GM15510 (cell line): ENCODE measurements at regions not wholly inside any gene's neighbourhood (a gene's known extent, or its start where the extent isn't known, plus 50 kb on each side); places are given as distances from the start of the nearest gene placed in this dataset.
A peak's percentile ranks its signal among the peaks of the same experiment; 100 is the strongest.

Experiments
- POLR2A ChIP-seq: IDR thresholded peaks from 3 replicates; pipeline ENCODE4 v1.6.1; 2011; ENCODE audit warnings: borderline replicate concordance; ENCODE audit not compliant: insufficient read length; ENCODE audit errors: extremely low read depth

DNA sequence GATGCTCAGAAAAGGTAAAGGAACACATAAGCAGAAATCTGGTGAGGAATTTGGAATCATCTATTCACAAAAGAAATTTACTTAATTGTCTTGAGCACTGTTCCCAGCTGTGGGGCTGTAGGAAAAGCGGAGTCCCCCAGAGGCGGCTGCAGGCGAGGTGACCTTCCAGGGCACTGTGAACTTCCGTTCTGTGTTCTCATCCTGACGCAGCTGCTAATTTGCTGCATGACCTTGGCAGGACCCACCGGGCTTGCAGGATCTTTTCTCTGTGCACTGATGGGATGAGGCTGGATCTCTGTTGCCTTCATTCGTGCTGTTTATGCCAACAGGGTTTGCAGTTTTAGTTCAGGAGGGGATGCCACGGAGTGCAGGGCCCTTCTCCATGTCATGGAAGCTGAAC is 301.9 kb upstream of the MYT1L start:
- no peak for TF ChIP-seq POLR2A

DNA sequence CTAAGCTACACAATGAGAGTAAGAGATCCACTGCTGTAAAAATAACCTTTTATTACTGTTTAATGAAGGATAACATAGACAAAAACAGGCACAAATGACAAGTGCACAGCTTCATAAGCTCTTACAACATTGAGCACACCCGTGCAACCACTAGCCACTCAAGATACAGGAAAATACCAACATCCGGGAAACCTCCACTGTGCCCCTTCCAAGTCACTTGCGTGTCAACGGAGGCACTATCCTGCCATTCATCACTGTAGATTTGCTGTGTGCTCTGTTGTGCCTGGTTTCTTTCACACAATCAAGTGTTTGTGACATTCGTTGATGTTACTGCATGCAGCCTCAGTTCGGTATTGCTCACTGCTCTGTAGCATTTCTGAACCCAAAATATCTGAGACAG is 292.9 kb upstream of the MYT1L start:
- no peak for TF ChIP-seq POLR2A

DNA sequence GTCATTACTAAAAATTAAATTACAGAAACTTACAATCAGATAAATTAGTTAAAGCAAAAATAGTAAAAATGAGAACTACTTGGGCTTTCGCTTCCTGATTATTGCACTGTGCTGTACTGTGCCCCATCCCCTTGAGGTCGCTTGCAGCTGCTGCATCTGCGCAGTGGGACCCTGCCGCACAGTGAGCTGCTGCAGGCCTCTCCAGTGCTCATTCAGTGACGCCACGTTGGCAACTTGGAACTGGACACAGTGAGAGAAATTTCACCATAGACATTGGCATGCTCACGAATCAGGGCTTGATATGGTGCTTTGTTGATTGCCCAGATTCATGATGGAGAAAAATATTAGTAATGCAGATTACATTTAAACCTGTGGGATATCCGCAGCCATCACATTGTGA is 290.8 kb upstream of the MYT1L start:
- no peak for TF ChIP-seq POLR2A

DNA sequence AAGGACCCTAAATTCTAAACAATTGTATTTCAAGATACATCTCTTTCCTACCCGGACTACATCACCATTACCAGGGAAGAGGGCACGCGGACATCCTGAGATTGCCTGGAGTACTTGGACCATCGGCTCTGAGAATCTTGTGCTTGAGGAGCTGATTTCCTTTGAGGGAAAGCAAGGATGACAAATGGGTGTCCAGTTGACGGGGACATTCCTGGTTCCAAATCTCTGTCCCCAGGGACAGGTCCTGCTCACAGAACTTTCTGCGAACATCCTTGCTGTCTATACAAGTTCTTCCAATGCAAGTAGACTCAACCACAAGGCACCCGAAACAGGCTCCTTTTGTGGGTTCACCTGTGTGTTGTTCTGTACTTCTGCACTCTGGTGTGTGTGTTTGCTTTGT is 289.5 kb upstream of the MYT1L start:
- no peak for TF ChIP-seq POLR2A

DNA sequence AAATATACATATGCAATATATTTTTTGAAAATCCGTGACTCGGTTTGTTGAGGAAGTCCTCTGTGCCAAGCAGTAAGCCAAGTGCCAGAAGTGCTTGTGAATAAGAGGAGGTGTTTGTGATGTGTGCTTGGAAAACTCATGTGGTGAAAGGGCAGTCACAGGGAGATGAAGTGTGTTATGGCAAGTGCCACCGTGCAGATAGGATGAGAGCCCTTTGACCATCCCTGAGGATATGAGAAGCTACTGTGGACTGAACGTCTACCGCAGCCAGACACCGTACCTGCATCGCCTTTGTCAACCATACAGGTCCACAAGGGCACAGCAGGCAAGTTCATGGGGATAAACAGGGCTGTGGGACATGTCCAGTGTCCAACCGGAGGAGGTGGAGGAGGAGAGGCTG is 288.9 kb upstream of the MYT1L start:
- TF ChIP-seq POLR2A = no peak

DNA sequence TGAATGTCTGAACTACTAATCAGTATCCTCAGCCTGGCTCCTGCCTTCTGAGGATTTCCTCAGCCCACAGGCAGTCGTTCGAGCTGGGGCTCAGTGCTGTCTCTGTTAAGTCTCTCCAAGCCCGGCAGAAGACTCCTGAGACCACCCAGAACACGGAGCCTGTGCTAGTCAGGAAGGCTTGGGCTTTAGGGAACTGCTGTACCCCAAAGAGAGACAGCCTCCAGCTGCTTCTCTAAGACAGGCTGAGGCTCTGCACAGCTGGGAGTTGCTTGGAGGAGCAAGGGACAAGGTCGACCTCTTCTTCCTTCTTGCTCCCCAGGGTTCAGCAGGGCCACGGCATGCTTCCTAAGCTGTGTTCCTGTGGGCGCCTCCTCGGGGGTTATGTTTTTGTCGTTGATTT is 283.4 kb upstream of the MYT1L start:
- TF ChIP-seq POLR2A = no peak

DNA sequence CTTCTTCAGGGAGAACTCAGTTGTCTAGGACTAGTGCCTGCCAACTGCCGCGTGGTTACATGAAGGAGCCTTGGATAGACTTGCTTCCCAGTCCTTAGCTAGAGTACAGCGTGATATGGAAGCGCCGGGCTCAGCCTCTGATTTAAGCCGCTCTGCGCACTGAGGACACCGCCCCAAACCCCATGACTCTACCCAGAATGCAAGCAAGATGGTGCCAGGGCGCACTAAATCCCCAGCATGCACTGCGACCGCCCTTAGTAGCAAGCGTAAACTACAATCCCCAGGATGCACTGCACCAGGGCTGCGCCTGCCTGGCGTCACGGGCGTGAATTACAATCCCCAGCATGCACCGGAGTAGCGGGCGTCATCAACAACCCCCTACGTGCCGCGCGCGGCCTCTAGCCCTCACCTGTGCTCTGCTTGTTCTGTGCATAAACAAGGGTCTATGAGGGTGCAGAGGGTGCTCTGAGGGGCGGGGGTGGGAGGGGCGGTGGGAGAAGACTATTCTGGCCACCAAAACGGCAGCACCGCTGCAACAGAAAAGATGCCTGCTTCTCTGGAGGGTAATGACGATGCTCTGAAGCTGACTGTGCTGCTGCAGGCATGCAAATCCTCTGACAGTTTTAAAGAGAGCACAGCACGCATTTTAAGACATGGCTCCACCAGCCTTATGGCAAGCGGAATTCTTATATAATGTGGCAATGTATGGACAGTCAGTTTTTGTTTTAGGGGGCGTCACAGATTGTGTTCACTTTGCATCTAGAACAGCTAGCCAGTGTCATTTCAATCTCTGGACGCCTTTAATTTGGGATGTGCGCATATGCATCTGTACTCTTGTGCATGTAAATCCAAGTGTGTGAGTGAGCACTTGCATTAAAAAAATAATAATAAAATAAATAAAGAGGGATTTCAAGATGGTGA is 282.5 kb upstream of the MYT1L start:
- TF ChIP-seq POLR2A = peak; percentile 42

DNA sequence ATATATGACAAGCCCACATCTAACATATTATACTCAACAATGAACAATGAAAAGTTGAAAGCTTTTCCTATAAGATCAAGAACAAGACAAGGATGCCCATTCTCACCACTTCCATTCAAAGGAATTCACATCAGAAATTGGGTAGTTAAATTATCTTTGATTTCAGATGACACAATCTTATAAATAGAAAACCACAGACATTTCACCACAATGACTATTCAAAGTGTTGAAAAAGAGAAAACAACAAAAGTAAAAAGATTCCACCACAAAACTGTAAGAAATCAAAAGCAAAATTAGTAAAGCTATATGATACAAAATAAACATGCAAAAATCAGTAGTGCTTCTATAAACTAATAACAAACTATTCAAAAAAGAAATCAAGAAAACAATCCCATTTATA is 279.7 kb upstream of the MYT1L start:
- TF ChIP-seq POLR2A = no peak

DNA sequence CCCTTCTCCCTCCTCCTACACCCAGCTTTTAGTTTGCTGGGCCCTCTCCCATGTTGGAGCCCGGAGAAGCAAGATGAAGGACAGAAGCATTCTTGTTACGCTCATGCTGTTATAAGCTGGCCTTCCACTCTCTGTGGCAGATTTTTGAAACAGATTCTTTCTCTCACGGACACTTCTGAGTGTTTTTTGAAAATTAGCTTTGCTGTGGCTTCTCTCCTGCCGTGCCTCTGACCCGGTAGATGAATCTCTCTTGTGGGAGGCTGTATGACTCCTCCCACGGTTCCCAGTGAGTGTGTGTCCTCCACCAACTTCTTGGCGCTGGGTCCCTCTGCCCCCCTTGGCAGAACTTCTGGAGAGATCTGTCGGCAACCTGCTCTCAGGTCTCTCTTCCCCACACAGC is 269.3 kb upstream of the MYT1L start:
- no peak for TF ChIP-seq POLR2A

DNA sequence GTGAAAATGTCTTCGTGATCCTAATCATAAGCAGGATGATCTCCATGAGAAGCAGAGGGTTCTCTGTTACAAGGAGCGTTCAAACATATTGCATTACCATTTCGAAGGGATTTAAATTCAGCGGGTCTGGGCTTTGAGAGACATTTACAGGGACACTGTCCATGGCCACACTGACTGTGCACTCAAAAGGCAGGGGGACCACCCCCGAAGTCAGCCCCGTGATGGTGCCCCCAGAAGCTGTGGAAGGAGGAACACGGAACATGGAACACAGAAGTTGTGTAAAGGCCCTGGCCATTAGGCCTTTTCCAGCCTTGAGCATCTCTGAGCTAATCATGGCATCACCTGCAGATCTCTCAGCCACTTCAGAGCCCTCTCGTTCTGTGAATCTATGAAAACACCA is 268.4 kb upstream of the MYT1L start:
- TF ChIP-seq POLR2A = no peak

DNA sequence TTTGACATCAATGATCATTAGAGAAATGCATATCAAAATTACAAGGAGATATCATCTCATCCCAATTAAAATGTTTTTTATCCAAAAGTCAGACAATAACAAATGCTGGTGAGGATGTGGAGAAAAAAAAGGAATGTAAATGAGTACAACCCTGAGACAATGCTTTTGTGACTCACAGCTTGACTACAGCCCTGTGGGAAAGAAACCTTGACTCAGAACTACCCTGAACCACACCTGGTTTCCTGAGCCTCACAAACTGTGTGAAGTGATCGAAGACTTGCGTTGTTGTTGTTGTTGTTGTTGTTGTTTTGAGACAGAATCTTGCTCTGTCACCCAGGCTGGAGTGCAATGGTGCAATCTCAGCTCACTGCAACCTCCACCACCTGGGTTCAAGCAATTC is 266.6 kb upstream of the MYT1L start:
- no peak for TF ChIP-seq POLR2A

DNA sequence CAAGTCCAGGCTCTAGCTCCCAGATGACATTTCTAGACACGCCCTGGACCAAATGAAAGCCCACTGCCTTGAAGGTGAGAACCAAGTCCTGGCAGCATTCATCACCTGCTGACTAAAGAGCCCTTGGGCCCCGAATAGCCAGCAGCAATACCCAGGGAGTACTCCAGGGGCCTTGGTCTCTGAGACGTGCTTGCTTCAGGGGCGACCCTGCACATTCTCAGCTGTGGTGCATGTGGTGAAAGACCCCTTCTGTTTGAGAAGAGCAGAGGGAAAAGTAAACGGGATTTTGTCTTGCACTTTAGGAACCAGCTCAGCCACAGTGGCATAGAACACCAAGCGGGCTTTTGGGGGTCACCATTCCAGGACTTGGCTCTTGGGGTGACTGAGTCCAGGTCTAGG is 260.5 kb upstream of the MYT1L start:
- TF ChIP-seq POLR2A = no peak

DNA sequence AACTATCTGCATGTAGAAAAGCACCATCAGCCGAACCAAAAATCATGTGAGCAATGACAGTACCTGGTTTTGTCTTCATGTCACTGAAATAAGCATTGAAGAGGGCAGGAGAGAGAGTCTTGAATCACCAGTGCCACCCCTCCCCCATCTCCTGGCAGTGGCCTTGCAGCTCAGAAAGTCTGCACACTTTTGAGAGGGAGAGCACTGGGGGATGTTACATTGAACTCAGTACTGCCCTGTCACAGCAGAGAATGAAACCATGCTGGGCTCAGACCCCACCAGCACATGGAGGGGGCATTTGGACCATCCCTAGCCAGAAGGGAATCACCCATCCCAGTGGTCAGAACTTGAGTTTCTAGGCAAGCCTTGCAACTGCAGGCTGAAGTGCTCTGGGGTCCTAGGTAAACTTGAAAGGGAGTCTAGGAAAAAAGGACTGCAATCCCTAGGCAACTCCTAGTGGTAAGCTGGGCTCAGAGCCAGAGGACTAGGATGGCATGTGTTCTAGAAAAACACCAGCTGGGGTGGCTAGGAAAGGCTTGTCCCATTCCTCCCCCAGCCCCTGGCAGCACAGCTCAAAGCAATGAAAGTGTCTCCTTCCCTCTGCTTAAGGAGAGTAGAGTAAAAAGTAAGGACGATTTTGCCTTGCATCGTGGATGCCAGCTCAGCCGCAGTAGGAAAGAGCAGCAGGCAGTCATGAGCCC is 259.9 kb upstream of the MYT1L start:
- TF ChIP-seq POLR2A = no peak

DNA sequence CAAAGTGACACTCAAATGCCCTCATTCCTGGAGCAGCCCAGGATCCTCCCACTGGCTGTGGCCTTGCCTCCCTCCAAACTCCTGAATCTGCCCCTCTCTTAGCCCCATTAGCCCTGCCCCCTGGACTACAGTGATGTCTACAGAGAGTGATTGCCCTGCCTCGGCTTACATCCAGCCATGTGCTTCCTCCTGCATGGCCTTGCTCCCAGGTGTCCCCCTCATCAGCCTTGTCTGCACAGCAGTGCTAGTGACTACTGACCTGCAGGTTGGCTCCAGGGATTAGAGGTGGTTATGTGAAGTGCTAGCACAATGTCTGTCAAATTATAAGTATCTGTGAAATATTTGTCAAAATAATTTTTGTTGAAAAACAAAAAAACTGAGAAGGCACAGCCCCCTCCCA is 259.1 kb upstream of the MYT1L start:
- no peak for TF ChIP-seq POLR2A

DNA sequence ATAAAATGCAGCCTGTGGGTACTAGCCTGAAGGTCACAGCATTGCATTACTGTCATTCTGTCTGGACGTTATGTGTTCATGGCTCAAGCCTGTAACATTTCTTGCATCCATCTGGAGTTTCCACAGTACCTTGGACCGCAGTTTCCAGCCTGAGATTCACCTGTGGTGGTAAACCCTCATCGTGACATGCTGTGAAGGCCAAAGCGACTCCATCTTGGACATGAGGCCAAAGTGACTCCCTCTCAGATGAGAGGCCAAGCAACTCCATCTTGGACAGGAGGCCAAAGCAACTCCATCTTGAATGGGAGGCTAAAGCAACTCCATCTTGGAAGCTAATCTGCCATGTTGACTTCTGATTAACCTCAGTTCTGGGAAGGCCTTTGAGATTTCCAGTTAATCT is 257.7 kb upstream of the MYT1L start:
- no peak for TF ChIP-seq POLR2A

DNA sequence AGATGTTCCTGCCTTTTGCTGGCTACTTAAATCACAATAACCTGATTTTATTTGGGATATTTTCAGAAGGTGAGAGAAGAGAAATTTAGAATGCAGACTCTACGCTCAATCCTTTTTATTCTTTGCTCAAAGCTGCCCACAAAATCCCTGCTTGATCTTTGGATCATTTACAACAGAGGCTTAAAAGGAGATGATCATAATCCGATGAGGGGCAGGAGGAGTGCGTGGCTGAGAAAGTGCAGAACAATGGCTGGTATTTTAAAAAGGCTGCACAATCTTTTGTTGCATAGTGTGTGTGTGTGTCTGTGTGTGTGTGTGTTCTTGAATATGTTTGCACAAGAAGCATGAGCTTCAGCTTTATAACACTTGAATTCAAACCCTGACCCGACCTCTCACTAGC is 256.3 kb upstream of the MYT1L start:
- no peak for TF ChIP-seq POLR2A
